ENCODE measurements at regions not wholly inside any gene's neighbourhood (a gene's known extent, or its start where the extent isn't known, plus 50 kb on each side); places are given as distances from the start of the nearest gene placed in this dataset.
"Not testable (repeated sequence)": the region's sequence is repeated elsewhere in the genome, so short reads cannot be mapped to it uniquely, and the experiment has no call there.

- DNase-seq = no peak
These were observed 208.5 kb upstream of the TNC start for GRCh38 chr9:115326461-115326860.

GRCh38 chr9:115327436-115328122 lies 209.6 kb upstream of the TNC start:
- no peak for DNase-seq

GRCh38 chr9:115328228-115328627 lies 210.3 kb upstream of the TNC start:
- no peak for DNase-seq

- DNase-seq = no peak
These were observed 210.7 kb upstream of the TNC start for GRCh38 chr9:115328677-115329076.

- DNase-seq = no peak
These were observed 215.5 kb upstream of the TNC start for GRCh38 chr9:115333277-115334070.

GRCh38 chr9:115335439-115335838 lies 217.5 kb upstream of the TNC start:
- DNase-seq = no peak

GRCh38 chr9:115340314-115340713 lies 222.4 kb upstream of the TNC start:
- DNase-seq = no peak

- no peak for DNase-seq
These were observed 223.5 kb upstream of the TNC start for GRCh38 chr9:115341426-115341825.

GRCh38 chr9:115347776-115348175 lies 229.8 kb upstream of the TNC start:
- DNase-seq = not testable (repeated sequence)

- DNase-seq = not testable (repeated sequence)
These were observed 231.0 kb upstream of the TNC start for GRCh38 chr9:115348936-115349335.

- DNase-seq = no peak
These were observed 231.6 kb upstream of the TNC start for GRCh38 chr9:115349542-115349941.

- no peak for DNase-seq
These were observed 232.6 kb upstream of the TNC start for GRCh38 chr9:115350548-115350947.

- DNase-seq = no peak
These were observed 235.7 kb upstream of the TNC start for GRCh38 chr9:115353681-115354080.

- DNase-seq = no peak
These were observed 239.9 kb upstream of the TNC start for GRCh38 chr9:115357821-115358220.

GRCh38 chr9:115359017-115359780 lies 241.2 kb upstream of the TNC start:
- DNase-seq = no peak

- DNase-seq = no peak
These were observed 242.2 kb upstream of the TNC start for GRCh38 chr9:115360122-115360521.

- no peak for DNase-seq
These were observed 244.1 kb upstream of the TNC start for GRCh38 chr9:115362101-115362500.

- DNase-seq = no peak
These were observed 244.7 kb upstream of the TNC start for GRCh38 chr9:115362640-115363039.

- no peak for DNase-seq
These were observed 247.0 kb upstream of the TNC start for GRCh38 chr9:115364991-115365390.

- no peak for DNase-seq
These were observed 249.4 kb upstream of the TNC start for GRCh38 chr9:115367321-115367720.

- no peak for DNase-seq
These were observed 250.0 kb upstream of the TNC start for GRCh38 chr9:115367780-115368525.

GRCh38 chr9:115369322-115369957 lies 251.5 kb upstream of the TNC start:
- no peak for DNase-seq
